ENCODE measurements at regions not wholly inside any gene's neighbourhood (a gene's known extent, or its start where the extent isn't known, plus 50 kb on each side); places are given as distances from the start of the nearest gene placed in this dataset.

DNA sequence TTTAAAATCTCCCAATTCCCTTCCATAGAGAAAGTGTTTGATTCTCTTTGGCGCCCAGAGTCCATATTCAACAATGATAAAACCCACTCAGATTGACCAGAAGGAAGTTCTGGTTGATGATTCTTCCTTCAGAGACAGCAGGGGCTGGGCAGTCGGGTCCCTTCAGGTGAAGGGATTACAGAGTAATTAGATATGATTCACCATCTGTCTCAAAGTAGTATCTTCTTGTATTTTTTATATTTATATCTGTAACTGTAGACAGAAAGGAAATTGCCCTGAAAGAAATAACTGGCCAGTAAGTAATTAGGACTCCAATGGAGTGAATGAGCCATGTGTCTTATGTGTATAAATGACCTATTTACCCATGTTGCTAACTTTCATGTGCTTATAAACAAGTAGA lies 156.0 kb downstream of the PLCE1 start:
- no peaks in the 10 kb centered on the region for H3K27me3 Mint-ChIP-seq (ENCODE audit: insufficient read depth, low read depth, poor library complexity)

More for the DNA sequence above, 156.0 kb downstream of the PLCE1 start:
- TF ChIP-seq EZH2phosphoT487 (IDR thresholded peaks at IDR 0.05; ENCODE audit: unreplicated experiment) = no peak
- TF ChIP-seq, protein P1, sequence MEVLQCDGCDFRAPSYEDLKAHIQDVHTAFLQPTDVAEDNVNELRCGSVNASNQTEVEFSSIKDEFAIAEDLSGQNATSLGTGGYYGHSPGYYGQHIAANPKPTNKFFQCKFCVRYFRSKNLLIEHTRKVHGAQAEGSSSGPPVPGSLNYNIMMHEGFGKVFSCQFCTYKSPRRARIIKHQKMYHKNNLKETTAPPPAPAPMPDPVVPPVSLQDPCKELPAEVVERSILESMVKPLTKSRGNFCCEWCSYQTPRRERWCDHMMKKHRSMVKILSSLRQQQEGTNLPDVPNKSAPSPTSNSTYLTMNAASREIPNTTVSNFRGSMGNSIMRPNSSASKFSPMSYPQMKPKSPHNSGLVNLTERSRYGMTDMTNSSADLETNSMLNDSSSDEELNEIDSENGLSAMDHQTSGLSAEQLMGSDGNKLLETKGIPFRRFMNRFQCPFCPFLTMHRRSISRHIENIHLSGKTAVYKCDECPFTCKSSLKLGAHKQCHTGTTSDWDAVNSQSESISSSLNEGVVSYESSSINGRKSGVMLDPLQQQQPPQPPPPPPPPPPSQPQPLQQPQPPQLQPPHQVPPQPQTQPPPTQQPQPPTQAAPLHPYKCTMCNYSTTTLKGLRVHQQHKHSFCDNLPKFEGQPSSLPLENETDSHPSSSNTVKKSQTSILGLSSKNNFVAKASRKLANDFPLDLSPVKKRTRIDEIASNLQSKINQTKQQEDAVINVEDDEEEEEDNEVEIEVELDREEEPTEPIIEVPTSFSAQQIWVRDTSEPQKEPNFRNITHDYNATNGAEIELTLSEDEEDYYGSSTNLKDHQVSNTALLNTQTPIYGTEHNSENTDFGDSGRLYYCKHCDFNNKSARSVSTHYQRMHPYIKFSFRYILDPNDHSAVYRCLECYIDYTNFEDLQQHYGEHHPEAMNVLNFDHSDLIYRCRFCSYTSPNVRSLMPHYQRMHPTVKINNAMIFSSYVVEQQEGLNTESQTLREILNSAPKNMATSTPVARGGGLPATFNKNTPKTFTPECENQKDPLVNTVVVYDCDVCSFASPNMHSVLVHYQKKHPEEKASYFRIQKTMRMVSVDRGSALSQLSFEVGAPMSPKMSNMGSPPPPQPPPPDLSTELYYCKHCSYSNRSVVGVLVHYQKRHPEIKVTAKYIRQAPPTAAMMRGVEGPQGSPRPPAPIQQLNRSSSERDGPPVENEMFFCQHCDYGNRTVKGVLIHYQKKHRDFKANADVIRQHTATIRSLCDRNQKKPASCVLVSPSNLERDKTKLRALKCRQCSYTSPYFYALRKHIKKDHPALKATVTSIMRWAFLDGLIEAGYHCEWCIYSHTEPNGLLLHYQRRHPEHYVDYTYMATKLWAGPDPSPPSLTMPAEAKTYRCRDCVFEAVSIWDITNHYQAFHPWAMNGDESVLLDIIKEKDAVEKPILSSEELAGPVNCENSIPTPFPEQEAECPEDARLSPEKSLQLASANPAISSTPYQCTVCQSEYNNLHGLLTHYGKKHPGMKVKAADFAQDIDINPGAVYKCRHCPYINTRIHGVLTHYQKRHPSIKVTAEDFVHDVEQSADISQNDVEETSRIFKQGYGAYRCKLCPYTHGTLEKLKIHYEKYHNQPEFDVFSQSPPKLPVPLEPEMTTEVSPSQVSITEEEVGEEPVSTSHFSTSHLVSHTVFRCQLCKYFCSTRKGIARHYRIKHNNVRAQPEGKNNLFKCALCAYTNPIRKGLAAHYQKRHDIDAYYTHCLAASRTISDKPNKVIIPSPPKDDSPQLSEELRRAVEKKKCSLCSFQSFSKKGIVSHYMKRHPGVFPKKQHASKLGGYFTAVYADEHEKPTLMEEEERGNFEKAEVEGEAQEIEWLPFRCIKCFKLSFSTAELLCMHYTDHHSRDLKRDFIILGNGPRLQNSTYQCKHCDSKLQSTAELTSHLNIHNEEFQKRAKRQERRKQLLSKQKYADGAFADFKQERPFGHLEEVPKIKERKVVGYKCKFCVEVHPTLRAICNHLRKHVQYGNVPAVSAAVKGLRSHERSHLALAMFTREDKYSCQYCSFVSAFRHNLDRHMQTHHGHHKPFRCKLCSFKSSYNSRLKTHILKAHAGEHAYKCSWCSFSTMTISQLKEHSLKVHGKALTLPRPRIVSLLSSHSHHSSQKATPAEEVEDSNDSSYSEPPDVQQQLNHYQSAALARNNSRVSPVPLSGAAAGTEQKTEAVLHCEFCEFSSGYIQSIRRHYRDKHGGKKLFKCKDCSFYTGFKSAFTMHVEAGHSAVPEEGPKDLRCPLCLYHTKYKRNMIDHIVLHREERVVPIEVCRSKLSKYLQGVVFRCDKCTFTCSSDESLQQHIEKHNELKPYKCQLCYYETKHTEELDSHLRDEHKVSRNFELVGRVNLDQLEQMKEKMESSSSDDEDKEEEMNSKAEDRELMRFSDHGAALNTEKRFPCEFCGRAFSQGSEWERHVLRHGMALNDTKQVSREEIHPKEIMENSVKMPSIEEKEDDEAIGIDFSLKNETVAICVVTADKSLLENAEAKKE (CRISPR knock-in tag; IDR thresholded peaks at IDR 0.05) = no peak
- TF ChIP-seq POLR2AphosphoS5 (IDR thresholded peaks at IDR 0.05; ENCODE audit: low read depth) = no peak
- no peak for TF ChIP-seq ZNF331 (CRISPR knock-in tag; IDR thresholded peaks at IDR 0.05; ENCODE audit: low read depth)
- TF ChIP-seq, protein P2, sequence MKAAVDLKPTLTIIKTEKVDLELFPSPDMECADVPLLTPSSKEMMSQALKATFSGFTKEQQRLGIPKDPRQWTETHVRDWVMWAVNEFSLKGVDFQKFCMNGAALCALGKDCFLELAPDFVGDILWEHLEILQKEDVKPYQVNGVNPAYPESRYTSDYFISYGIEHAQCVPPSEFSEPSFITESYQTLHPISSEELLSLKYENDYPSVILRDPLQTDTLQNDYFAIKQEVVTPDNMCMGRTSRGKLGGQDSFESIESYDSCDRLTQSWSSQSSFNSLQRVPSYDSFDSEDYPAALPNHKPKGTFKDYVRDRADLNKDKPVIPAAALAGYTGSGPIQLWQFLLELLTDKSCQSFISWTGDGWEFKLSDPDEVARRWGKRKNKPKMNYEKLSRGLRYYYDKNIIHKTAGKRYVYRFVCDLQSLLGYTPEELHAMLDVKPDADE (IDR thresholded peaks at IDR 0.05) = no peak
- no peak for TF ChIP-seq JUNB (IDR thresholded peaks at IDR 0.05; ENCODE audit: unreplicated experiment)
- no peak for TF ChIP-seq EZH2 (IDR thresholded peaks at IDR 0.05; ENCODE audit: low read depth, unreplicated experiment)
- H3K36me3 ChIP-seq (ENCODE audit: insufficient read depth) = no peaks in the 10 kb centered on the region
- ATAC-seq (no peak), DNase-seq (ENCODE audit: low spot score) (no peak)
- H3K27me3 ChIP-seq (ENCODE audit: insufficient read depth) = no peaks in the 10 kb centered on the region
- no peaks in the 10 kb centered on the region for H4K20me1 ChIP-seq (replicated peaks; ENCODE audit: insufficient read depth)
- no peak overlapping the region for H3K4me2 ChIP-seq
- Mint-ChIP-seq H3K9me3 (peaks cover 26% of the 10 kb centered on the region), H3K36me3 (ENCODE audit: low read depth) (peaks cover 6% of the 10 kb centered on the region; the same call in 1 of the 3 replicates), H3K4me3 (no peak overlapping the region), H3K4me1 (no peaks in the 10 kb centered on the region), H3K27ac (no peak overlapping the region)
- no peak overlapping the region for H3K27ac ChIP-seq (ENCODE audit: low read depth)
- 0 out of 2 replicates have a peak, but pooled peaks cover 14% of the 10 kb centered on the region for H3K9me2 ChIP-seq (ENCODE audit: insufficient read depth)
- no peak overlapping the region for H3K4me3 ChIP-seq
- no peaks in the 10 kb centered on the region for H3F3A ChIP-seq (replicated peaks; ENCODE audit: low read depth)
- H2AFZ ChIP-seq = no peak overlapping the region
- no peaks in the 10 kb centered on the region for H3K79me2 ChIP-seq (replicated peaks; ENCODE audit: insufficient read depth)
- H3K4me1 ChIP-seq (ENCODE audit: insufficient read depth) = no peaks in the 10 kb centered on the region

Data from GM23338 (cell line).